H1 (cell line): ENCODE measurements at regions not wholly inside any gene's neighbourhood (a gene's known extent, or its start where the extent isn't known, plus 50 kb on each side); places are given as distances from the start of the nearest gene placed in this dataset.

ENCODE experiments used
- CTCF ChIA-PET: fragments of 300-600 bp; sonication (Branson Sonifier 250); formaldehyde crosslinking; loops from one replicate; lab custom pipeline; 2021; ENCODE audit not compliant: partially characterized antibody; lab: Charles Lee
- POLR2A ChIA-PET: fragments of 300-600 bp; sonication (Branson Sonifier 250); formaldehyde crosslinking; loops from one replicate; lab custom pipeline; 2021; ENCODE audit warnings: inconsistent platforms; ENCODE audit not compliant: partially characterized antibody; lab: Charles Lee
- DNase-seq, 2 experiments: peaks; one replicate each; pipeline versions ENCODE4 v3.0.0 to v3.0.0-alpha.2; 2010 to 2022; ENCODE audit warnings: low spot score in 2 of 2, low read depth in 1 of 2, mixed read lengths in 1 of 2
- FAIRE-seq: peaks from 2 replicates; lab custom pipeline; 2011; peaks lifted over from hg19 to GRCh38; lab: Jason Lieb, UNC
- H2AFZ ChIP-seq: 2 replicates; pipeline ENCODE4 v1.8.1; 2012; ENCODE audit warnings: low read length, inconsistent platforms
- H2AK5ac ChIP-seq: 2 replicates; pipeline ENCODE4 v1.6.1; 2013; ENCODE audit warnings: low read depth, low read length
- H2BK120ac ChIP-seq: replicated peaks from 2 replicates; pipeline ENCODE3; 2013; ENCODE audit warnings: low read depth, low read length, inconsistent platforms
- H2BK12ac ChIP-seq: 2 replicates; pipeline ENCODE4 v1.6.1; 2013; ENCODE audit warnings: low read depth, low read length
- H2BK15ac ChIP-seq: 2 replicates; pipeline ENCODE4 v1.6.1; 2013; ENCODE audit warnings: low read length
- H2BK20ac ChIP-seq: 2 replicates; pipeline ENCODE4 v1.6.1; 2013; ENCODE audit warnings: low read length
- H2BK5ac ChIP-seq: 2 replicates; pipeline ENCODE4 v1.6.1; 2013; ENCODE audit warnings: low read depth, low read length
- H3K14ac ChIP-seq: 2 replicates; pipeline ENCODE4 v1.6.1; 2013; ENCODE audit warnings: inconsistent platforms; ENCODE audit not compliant: insufficient read length
- H3K18ac ChIP-seq: 2 replicates; pipeline ENCODE4 v1.6.1; 2013; ENCODE audit warnings: low read length; ENCODE audit errors: extremely low read depth
- H3K23ac ChIP-seq: 2 replicates; pipeline ENCODE4 v1.6.1; 2013; ENCODE audit warnings: inconsistent platforms; ENCODE audit not compliant: insufficient read length
- H3K23me2 ChIP-seq: 2 replicates; pipeline ENCODE4 v1.6.1; 2013; ENCODE audit warnings: low read depth, low read length
- H3K27ac ChIP-seq: 2 replicates; pipeline ENCODE4 v1.6.1; 2011; ENCODE audit warnings: low read depth, low read length, inconsistent platforms
- H3K27me3 ChIP-seq, 4 experiments: replicated peaks in 1 of 4; 1 replicate in 1 of 4; 2 replicates in 3 of 4; pipeline versions ENCODE4 v1.6.1 to v1.8.1; 2011 to 2013; ENCODE audit warnings: low read length in 3 of 4, mild to moderate bottlenecking in 3 of 4, inconsistent platforms in 2 of 4, mixed read lengths in 2 of 4, moderate library complexity in 1 of 4; ENCODE audit not compliant: control insufficient read depth in 3 of 4, insufficient read depth in 3 of 4; ENCODE audit errors: extremely low read depth in 1 of 4
- H3K36me3 ChIP-seq, 4 experiments: 2 replicates each; pipeline versions ENCODE4 v1.6.1 to v1.8.1; 2011 to 2013; ENCODE audit warnings: mild to moderate bottlenecking in 4 of 4, low read length in 3 of 4, moderate library complexity in 2 of 4, control low read depth in 1 of 4, inconsistent platforms in 1 of 4; ENCODE audit not compliant: insufficient read depth in 4 of 4, control insufficient read depth in 2 of 4
- H3K4ac ChIP-seq: replicated peaks from 2 replicates; pipeline ENCODE3; 2013; ENCODE audit warnings: low read length, low read depth, mixed read lengths, inconsistent platforms; ENCODE audit not compliant: insufficient read length
- H3K4me1 ChIP-seq, 4 experiments: replicated peaks in 1 of 4; 1 replicate in 1 of 4; 2 replicates in 3 of 4; pipeline versions ENCODE4 v1.6.1 to v1.8.1; 2011 to 2013; ENCODE audit warnings: low read length in 3 of 4, inconsistent platforms in 2 of 4, mixed read lengths in 1 of 4; ENCODE audit not compliant: insufficient read depth in 4 of 4, control insufficient read depth in 3 of 4
- H3K4me2 ChIP-seq, 2 experiments: 2 replicates each; pipeline versions ENCODE4 v1.6.1 to v1.8.1; 2011 to 2013; ENCODE audit warnings: low read depth in 2 of 2, low read length in 2 of 2, control low read depth in 1 of 2, inconsistent platforms in 1 of 2, mild to moderate bottlenecking in 1 of 2; ENCODE audit not compliant: insufficient read depth in 1 of 2
- H3K4me3 ChIP-seq, 4 experiments: fragments of 200-600, 300-600 bp in 1 of 4; sonication (generic), shearing (Covaris generic), sonication (Bioruptor Twin) in 1 of 4; 2 replicates each; pipeline versions ENCODE4 v1.5.1 to v1.8.1; 2011 to 2016; ENCODE audit warnings: low read length in 4 of 4, low read depth in 3 of 4, control low read depth in 2 of 4, inconsistent platforms in 2 of 4, mild to moderate bottlenecking in 2 of 4, mixed read lengths in 1 of 4, moderate library complexity in 1 of 4; ENCODE audit not compliant: insufficient read depth in 2 of 4; ENCODE audit errors: extremely low read depth in 1 of 4
- H3K56ac ChIP-seq: replicated peaks from 2 replicates; pipeline ENCODE3; 2013; ENCODE audit warnings: low read depth, mild to moderate bottlenecking, mixed read lengths, low read length, inconsistent platforms; ENCODE audit not compliant: insufficient read length
- H3K79me1 ChIP-seq: 2 replicates; pipeline ENCODE4 v1.6.1; 2013; ENCODE audit warnings: low read depth, low read length, control low read depth
- H3K79me2 ChIP-seq, 2 experiments: 2 replicates each; pipeline versions ENCODE4 v1.6.1 to v1.8.1; 2012 to 2013; ENCODE audit warnings: low read length in 2 of 2, mild to moderate bottlenecking in 2 of 2, inconsistent platforms in 1 of 2; ENCODE audit not compliant: insufficient read depth in 2 of 2, control insufficient read depth in 1 of 2
- H3K9ac ChIP-seq, 4 experiments: replicated peaks in 1 of 4; 1 replicate in 1 of 4; 2 replicates in 3 of 4; pipeline versions ENCODE4 v1.6.1 to v1.8.1; 2011 to 2013; ENCODE audit warnings: low read depth in 3 of 4, low read length in 3 of 4, control low read depth in 2 of 4, mild to moderate bottlenecking in 2 of 4, moderate library complexity in 2 of 4, inconsistent platforms in 1 of 4; ENCODE audit errors: extremely low read depth in 1 of 4
- H3K9me3 ChIP-seq, 2 experiments: 2 replicates each; pipeline versions ENCODE4 v1.6.1 to v1.8.1; 2012 to 2013; ENCODE audit warnings: mild to moderate bottlenecking in 2 of 2, moderate library complexity in 2 of 2, control low read depth in 1 of 2, inconsistent platforms in 1 of 2, low read depth in 1 of 2, low read length in 1 of 2, mixed read lengths in 1 of 2; ENCODE audit not compliant: insufficient read depth in 2 of 2
- H4K20me1 ChIP-seq, 2 experiments: replicated peaks in 1 of 2; 2 replicates each; pipeline versions ENCODE3 to v1.8.1; 2011 to 2013; ENCODE audit warnings: inconsistent platforms in 2 of 2, low read length in 2 of 2, mild to moderate bottlenecking in 1 of 2; ENCODE audit not compliant: insufficient read depth in 2 of 2, control insufficient read depth in 1 of 2
- H4K5ac ChIP-seq: 2 replicates; pipeline ENCODE4 v1.6.1; 2013; ENCODE audit warnings: low read length, low read depth, mixed read lengths, inconsistent platforms; ENCODE audit not compliant: insufficient read length
- H4K8ac ChIP-seq: 2 replicates; pipeline ENCODE4 v1.8.0; 2013; ENCODE audit warnings: mild to moderate bottlenecking, moderate library complexity, low read length, inconsistent platforms; ENCODE audit not compliant: insufficient read depth; ENCODE audit errors: extremely low read depth
- H4K91ac ChIP-seq: replicated peaks from 2 replicates; pipeline ENCODE3; 2013; ENCODE audit warnings: low read length, mixed read lengths, inconsistent platforms; ENCODE audit not compliant: insufficient read length
- ATF2 ChIP-seq: IDR thresholded peaks from 2 replicates; pipeline ENCODE4 v1.6.1; 2012; ENCODE audit warnings: low read length, inconsistent platforms
- E2F6 ChIP-seq: IDR thresholded peaks from 2 replicates; pipeline ENCODE4 v1.6.1; 2012; ENCODE audit warnings: inconsistent platforms
- JUN ChIP-seq: IDR thresholded peaks from 2 replicates; pipeline ENCODE4 v1.6.1; 2011; ENCODE audit warnings: low read depth, mild to moderate bottlenecking, improper control_type of control experiment, low read length
- JUND ChIP-seq: IDR thresholded peaks from 2 replicates; pipeline ENCODE4 v1.6.1; 2011; ENCODE audit warnings: mild to moderate bottlenecking, improper control_type of control experiment, low read length
- NRF1 ChIP-seq: IDR thresholded peaks from 2 replicates; pipeline ENCODE4 v1.6.1; 2011; ENCODE audit warnings: mild to moderate bottlenecking, low read depth, low read length, improper control_type of control experiment
- POLR2A ChIP-seq, 2 experiments: IDR thresholded peaks; 1 replicate in 1 of 2; 2 replicates in 1 of 2; pipeline ENCODE4 v1.6.1; 2011; ENCODE audit warnings: low read depth in 2 of 2, low read length in 2 of 2, mild to moderate bottlenecking in 2 of 2; ENCODE audit errors: control extremely low read depth in 1 of 2
- SIRT6 ChIP-seq: IDR thresholded peaks from one replicate; pipeline ENCODE4 v1.7.1; 2012; ENCODE audit warnings: low read length, inconsistent platforms
- TCF12 ChIP-seq: IDR thresholded peaks from 2 replicates; pipeline ENCODE4 v1.6.1; 2011; ENCODE audit warnings: low read depth, mild to moderate bottlenecking, low read length
- WGBS, 2 experiments: shearing (Covaris generic) in 1 of 2; methylation state at CpG; one replicate each; pipeline versions ENCODE4 v1.1.6 to v1.1.7; 2013 to 2015; ENCODE audit warnings: low lambda C conversion rate in 2 of 2, mixed read lengths in 2 of 2, inconsistent platforms in 1 of 2, low coverage in 1 of 2, missing lambda C conversion rate in 1 of 2; ENCODE audit not compliant: insufficient replicate concordance in 2 of 2, insufficient coverage in 1 of 2, insufficient read length in 1 of 2; ENCODE audit errors: extremely low coverage in 1 of 2, missing lambda C conversion rate in 1 of 2; 5-methylcytosine and 5-hydroxymethylcytosine counted together

GRCh38 chr13:33459702-33460101 is 174.1 kb upstream of the STARD13 start:
- TF ChIP-seq NRF1 (no peak), JUND (no peak), E2F6 (no peak), JUN (no peak), TCF12 (no peak), ATF2 (no peak), SIRT6 (no peak), POLR2A (IDR thresholded peaks at IDR 0.05; ENCODE audit: control extremely low read depth in 1 of 2, low read depth in 2 of 2, low read length in 2 of 2) (no peak)
- Histone ChIP-seq H3K14ac (no peak overlapping the region), H2BK120ac (no peak overlapping the region), H3K36me3 (no peaks in the 10 kb centered on the region), H4K8ac (no peak overlapping the region), H3K4ac (no peak overlapping the region), H2AFZ (no peak overlapping the region), H4K91ac (no peak overlapping the region), H3K56ac (no peak overlapping the region), H3K9me3 (no peaks in the 10 kb centered on the region), H3K23ac (no peak overlapping the region), H2BK12ac (no peak overlapping the region), H3K27me3 (no peaks in the 10 kb centered on the region), H3K9ac (no peak overlapping the region), H2AK5ac (no peak overlapping the region), H3K4me3 (no peak overlapping the region), H2BK20ac (no peak overlapping the region), H2BK15ac (no peak overlapping the region), H4K5ac (no peak overlapping the region), H3K27ac (no peak overlapping the region), H2BK5ac (no peak overlapping the region), H3K4me1 (no peaks in the 10 kb centered on the region), H4K20me1 (no peaks in the 10 kb centered on the region), H3K79me1 (no peaks in the 10 kb centered on the region), H3K18ac (no peak overlapping the region), H3K79me2 (no peaks in the 10 kb centered on the region), H3K4me2 (no peak overlapping the region), H3K23me2 (no peaks in the 10 kb centered on the region)
- no peak for DNase-seq
- WGBS, 2 experiments = 86% methylated on average over 1 of the region's 1 CpG; no CpG with 5 or more reads in 1 of the 2 experiments
- CTCF ChIA-PET = interaction anchor here (0.9 kb wide), 1 partner anchor 231 kb away, joined by 3 read pairs; no protein-coding TSS in a partner anchor
- POLR2A ChIA-PET = no interaction called here
- FAIRE-seq = no peak
